Femur (tissue), 1 donor: ENCODE measurements at regions not wholly inside any gene's neighbourhood (a gene's known extent, or its start where the extent isn't known, plus 50 kb on each side); places are given as distances from the start of the nearest gene placed in this dataset.

Experiments
- DNase-seq: peaks from one replicate; pipeline ENCODE4 v3.0.0-alpha.2; 2017

DNA sequence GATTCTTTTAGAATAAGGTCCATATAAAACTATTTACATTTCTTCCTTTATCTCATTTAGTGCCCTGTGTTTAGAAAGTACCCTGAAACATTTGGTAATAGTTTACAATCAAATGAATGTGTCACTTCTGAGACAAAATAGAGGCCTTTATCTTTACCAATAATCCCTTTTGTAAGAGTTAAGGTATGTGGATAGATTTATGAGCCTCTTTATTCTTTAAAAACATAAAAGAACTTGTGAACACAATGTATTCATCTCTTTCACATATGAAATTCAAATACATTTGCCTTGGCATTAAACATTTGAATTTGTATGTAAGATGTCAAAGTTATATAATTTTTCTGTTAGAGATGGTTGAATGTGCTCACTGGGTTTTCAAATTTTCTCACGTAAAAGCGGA, 180.5 kb upstream of the CWC22 start:
- no peak for DNase-seq

DNA sequence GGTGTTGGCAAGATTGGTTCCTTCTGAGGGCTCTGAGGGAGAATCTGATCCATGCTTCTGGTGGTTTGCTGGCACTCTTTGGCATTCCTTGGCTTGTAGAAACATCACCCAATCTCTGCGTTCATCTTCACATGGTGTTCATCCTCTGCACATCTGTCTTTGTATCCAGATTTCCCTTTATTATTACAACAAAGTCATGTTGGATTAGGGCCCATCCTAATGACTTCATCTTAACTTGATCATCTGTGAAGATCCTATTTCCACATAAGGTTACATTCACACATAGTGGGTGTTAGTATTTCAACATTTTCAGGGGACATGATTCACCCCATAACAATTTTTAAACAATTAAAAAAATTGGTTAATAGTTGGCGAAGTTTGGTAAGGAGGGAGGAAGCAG, 177.4 kb upstream of the CWC22 start:
- DNase-seq, result no peak

DNA sequence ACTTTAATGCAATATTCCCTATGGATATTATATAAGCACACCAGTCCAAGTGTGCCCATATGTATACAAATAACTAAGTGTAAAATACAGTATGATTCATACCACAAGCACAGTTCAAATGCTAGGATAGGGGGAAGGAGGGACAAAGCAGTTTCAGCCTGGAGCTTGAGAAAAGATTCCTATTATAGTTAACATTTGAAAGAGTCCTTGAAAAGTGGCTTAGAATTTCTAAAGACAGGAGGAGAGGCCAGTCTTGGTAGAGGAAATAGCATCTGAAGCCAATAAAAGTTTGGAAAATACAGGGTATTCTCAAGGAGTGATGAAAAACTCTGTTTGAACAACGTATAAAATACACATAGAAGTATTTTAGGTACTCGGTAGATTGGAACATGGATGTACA, 173.4 kb upstream of the CWC22 start:
- no peak for DNase-seq

DNA sequence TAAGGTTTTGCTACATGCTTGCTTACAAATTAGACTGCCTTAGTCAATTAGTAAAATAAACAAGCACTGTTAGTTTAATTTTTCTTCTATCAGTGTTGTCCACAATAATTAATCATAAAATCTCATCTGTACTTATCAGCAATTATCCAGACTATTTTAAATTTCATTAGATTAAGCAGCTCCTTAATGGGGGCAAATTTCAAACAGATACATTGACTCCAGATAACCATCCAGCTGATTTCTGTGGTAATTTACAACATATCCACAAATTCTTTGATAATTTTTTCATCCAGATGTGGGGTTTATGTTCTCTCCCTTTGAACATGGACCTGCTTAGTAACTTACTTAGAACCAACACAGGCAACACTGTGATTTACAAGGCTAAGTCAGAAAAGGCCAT, 170.4 kb upstream of the CWC22 start:
- no peak for DNase-seq

DNA sequence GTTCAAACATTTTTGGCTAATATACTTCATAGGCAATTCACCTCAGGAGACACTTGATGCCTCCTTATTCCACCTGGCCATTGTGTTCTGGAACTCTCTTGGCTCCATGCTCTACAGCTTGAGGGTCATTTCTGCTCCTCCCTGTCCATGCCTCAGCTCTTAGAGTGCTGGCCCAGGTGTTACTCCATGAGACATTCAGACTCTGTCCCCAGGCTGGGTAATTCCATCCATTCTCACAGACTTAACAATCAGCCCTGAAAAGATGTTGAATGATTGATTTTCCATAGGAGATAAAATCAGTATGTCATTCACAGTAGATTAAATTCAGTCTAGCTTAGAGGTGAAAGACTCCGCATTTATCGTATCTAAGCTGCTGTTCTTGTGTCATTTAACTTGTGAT, 168.6 kb upstream of the CWC22 start:
- no peak for DNase-seq

DNA sequence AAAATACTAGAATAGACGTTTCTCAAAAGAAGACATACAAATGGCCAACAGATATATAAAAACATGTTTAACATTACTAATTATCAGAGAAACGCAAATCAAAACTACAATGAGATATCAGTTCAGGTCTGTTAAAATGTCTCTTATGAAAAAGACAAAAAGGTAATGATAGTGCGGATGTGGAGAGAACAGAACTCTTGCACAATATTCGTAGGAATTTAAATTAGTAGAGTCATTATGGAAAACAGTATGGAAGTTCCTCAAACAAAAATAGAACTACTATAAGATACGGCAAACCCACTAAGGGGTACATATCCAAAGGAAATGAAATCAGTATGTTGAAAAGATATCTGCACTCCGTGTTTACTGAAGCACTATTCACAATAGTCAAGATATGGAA, 167.5 kb upstream of the CWC22 start:
- DNase-seq, result no peak

DNA sequence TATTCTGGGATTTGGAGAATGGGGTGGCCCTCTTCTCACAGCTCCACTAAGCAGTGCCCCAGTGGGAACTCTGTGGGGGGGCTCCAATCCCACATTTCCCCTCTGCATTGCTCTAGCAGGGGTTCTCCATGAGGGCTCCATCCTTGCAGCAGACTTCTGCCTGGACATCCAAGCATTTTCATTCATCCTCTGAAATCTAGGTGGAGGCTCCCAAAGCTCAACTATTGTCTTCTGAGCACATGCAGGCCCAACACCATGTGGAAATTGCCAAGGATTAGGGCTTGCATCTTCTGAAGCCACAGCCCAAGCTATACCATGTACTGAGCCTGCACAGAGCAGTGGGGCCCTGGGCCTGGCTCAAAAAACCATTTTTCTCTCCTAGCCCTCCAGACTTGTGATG, 162.4 kb upstream of the CWC22 start:
- DNase-seq, result no peak

DNA sequence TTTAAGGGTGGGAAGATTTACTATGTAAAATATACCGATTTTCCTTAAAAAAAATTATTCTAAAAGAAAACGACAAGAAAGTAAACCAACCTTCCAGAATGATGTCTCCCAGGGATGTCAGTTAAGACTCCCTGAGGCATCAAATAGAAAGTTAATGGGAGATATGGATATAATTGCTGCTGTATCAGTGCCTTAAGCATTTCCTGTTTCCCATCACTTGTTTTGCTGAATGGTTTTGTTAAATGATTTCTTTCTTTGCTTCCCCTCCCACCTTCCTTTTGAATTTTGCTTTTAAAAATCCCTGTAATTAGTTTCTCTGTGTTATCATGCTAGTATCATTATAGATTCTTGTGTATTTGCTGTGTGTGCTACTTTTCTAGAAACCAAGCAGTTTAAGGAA, 154.3 kb upstream of the CWC22 start:
- DNase-seq, result no peak

DNA sequence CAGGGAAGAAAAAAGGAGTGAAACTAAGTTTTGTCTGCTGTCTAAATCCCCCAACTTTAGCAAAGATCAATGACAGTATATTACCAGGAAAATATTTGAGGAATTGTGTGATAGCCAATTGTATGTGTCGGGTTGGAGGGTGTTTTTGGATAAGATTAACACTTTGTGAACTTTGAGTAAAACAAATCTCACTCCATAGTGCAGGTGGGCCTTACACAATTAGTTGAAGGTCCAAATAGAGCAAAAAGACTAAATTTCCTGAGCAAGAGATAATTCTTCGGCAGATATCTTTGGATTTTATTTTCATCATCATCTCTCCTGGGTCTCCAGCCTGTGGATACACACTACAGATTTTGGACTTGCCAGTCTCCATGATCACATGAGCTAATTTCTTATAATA, 152.8 kb upstream of the CWC22 start:
- no peak for DNase-seq

DNA sequence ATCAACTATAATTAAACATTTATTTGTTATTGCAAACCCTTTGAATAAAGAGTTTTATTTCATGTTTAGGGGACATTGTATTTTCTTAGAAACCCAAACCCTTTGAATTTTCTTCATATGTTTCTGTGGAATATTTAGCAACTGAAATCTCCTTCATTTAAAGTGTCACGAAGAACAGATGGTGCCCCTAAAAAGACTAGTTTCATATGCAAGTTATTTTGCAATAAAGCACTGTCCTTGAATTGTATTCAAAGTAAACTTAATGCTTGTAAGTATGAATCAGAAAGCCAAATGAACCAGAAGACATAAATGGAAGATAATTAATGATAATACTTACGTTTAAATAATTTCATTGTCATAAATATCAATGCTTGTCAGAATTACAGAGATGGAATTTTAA, 151.9 kb upstream of the CWC22 start:
- DNase-seq, result no peak

DNA sequence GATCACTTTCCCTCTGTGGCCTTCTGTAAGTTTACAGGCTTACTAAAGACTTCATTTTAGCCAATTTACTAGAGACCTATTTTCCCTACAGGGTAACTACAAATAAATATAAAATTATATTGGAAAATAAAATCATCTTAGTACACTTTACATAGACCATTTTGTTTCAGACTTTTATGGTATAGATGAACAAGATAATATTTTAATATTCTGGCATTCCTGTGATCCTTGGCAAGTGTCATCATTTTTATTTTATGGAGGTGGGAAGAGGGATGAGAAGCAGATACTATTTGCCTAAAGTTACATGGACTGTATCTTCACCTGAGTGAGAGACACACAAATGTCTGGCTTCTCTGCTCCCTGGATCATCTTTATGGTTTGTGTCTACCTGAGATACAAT, 149.6 kb upstream of the CWC22 start:
- no peak for DNase-seq

DNA sequence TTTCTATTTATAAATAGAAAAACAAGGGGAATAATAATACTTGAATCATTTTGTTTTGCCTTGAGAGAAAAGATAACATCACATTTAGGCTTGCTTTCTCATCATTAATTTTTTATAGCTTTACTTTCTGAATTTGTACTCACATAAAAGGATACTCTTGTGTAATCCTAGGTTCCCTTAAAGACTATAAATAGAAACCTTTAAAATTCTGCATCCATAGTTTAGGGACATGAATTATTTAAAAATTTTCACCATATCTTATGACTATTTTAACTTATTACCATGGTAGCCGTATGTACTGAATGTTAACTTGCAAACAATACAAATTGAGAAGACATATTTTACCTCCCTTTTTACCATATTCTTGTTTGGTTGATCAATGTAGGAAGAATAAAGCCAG, 143.5 kb upstream of the CWC22 start:
- DNase-seq, result no peak

DNA sequence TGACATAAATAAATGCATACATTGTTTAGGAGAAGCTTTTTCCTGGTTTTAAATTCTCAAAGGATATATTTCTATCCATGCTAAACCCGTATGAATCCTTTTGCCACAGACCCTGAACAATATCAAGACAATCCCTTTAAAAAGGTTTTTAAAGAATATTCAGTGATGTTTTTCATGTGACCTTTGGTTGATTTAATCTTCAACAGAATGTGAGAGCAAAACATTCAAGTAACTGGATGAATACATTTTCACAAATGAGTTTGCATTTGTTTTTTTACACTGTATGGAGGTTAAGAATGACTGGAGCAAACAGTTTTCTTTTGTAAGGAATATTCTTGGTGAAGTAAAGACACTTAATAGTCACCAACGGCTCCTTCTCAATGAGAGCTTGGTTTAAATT, 139.4 kb upstream of the CWC22 start:
- DNase-seq, result no peak

DNA sequence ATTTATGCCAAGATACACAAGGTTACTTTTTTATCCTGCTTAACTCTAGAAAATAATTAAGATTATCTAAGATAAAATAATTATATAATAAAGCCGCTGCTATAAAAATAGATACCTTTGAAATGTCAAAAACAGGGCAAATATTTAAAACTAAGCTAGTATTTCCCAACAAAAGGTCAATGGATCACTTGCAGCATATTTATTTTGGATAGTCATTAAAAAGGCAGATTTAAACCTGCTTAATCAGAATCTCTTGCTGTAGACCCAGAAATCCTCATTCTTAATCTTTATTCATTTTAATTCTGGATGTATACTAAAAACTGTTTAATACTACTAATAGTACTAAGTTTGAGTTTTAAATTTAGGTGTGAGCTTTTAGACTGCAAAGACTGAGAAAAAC, 139.0 kb upstream of the CWC22 start:
- no peak for DNase-seq

DNA sequence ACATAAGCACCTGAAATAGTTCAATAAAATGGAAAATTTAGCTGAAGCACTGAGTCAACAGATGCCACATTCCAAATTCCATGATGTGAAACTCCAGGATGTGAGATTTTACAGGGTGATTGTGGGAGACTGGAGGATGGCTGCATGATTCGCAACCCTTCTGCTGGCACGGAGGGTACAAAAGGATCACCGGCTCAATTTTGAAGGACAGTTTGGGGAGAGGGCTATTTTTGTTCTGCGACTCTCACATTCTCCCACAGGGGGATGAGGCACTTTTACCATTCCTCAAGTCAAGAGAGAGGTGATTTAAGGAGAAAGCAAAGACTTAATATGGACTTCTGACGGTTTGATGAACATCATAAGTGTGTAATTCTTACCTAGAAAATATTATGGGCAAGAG, 138.1 kb upstream of the CWC22 start:
- DNase-seq, result no peak

DNA sequence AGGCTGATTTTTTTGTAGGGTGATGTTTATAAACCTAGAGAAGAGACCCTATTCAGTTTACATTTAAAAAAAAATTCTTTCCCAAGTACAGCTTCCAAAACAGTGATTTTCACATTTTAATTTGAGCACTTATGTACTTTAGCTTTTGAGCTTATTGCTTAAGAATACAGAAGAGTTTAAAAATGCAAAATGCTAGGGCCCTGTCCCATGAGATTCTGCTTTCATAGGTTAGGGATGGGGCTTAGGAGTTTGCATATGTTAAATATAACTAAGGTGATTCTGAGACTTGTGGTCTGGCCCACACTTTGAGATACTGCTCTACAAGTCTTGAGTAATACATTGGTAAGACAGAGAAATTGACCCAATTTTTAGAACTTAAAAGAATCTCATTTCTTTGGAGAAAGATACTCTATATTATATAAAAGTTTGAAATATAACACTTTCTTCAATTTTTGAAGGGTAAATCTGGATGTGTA, 137.3 kb upstream of the CWC22 start:
- DNase-seq, result no peak

DNA sequence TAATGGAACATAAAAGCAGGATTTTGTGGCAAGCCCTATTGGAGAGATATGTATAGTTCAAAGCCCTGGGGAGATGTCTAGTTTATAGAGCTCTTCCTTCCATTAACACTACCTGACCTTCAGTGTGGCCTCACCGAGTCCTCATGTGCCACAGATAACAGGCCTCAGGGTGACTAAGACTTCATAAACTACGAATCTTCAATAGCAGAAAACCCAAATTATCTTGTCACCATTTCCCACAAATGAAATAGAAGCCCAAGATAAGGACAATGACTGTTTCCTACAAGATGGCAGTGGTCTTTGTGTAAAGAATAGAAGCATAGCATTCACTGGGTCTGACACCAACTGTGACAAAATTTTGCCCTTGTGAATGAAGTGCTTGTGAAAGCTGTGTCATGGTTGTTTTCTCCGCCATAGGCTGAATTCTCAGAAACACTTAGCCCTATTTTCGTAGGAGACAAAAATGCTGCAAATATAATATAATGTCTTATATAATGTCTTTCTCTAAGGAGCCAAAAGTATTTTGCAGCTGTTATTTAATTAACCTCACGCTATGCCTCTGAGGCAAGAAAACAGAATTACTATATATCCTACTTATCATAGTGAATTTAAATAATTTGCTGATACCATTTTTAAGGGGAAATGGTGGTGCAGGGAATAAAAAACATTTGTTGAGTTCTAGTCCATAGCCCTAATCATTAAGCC, 136.7 kb upstream of the CWC22 start:
- no peak for DNase-seq

DNA sequence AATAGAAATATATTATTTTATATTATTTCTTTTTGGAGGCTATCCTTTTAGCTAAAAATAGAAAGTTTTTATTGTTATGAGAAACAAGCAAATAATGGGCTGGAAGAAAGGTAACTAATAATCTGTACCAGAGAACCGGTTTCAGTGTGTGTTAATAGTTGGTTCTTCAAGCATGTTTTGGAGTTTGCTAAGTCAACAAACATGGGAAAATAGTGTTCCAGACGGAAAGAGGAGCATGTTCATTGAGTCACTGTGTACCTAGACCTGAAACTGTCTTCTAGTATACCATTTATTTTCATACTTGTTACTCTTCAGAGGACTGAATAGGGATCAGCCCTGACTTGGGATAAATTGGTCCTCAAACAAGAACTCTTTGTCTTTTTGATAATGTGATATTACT, 134.5 kb upstream of the CWC22 start:
- DNase-seq, result no peak

DNA sequence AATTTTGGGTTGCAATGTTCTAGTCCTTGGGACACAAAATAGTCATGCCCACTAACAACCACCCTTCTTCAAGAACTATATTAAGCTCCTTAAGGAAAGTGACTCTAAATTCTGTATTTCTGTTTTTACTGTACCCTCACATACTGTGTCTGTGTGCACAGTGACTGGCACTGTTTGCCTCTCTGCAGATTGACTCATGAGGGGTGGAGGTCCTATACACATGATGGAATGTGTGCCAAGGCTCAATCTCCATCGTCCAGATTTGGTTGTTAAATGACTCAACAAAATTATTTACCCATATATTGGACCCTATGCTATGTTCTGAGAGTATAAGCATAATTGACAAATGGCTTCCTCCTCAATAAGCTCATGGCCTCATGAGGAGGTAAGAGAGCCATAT, 126.6 kb upstream of the CWC22 start:
- no peak for DNase-seq

DNA sequence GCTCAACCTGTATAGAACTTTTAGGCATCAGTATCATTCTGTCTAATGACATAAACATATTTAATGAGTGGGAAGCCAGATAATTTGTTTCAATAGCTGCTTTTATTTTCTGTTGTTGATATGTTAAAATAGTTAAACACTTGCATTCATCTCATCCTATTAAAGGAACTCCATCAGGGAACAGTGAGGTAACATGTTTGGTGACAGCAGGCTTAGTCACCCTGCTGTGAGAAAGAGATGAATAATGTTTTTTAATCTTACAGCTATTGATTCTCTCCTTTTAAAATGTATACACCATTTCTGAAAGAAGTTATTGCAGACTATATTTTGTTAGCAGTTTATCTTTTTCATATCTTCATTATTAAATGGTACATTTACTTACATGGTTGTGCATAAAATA, 123.3 kb upstream of the CWC22 start:
- no peak for DNase-seq

DNA sequence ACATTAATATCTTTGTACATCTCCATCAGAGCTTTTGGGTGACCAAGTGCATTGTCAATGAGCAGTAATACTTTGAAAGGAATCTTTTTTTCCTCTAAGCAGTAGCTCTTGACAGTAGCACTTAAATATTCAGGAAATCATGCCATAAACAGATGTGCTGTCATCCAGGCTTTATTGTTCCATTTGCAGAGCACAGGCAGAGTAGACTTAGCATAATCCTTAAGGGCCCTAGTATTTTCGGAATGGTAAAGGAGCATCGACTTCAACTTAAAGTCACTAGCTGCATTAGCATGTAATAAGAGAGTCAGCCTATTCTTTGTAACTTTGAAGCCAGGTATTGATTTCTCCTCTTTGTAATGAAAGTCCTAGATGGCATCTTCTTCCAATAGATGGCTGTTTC, 121.8 kb upstream of the CWC22 start:
- no peak for DNase-seq

DNA sequence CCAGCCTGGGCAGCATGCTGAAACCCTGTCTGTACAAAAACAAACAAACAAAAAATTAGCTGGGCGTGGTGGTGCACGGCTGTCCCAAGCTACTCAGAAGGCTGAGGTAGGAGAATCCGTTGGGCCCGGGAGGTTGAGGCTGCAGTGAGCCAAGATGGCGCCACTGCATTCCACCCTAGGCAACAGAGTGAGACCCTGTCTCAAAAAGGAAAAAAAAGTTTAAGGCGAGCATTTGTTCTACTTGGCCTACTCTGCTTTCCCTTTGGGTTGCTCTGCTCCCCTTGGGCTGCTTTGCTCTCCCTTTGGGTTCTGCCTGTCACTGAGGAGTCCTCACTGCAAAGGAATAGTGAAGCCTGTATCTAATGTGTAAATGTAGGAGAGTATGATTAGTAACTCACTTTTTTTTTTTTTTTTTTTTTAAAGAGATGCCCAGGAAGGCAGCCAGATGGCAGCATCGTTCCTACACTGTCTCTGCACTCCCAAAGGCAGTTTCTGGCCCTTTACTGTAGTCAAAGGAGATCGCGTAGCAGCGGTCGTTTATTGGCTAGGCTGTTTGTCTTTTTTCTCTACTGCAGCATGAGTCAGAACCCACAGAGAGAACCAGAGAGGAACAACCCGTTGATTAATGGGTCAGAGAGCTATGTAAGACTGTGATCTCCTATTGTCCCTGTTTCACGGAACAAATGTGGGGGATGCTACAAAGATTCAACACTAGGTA, 118.3 kb upstream of the CWC22 start:
- peak; percentile 82 for DNase-seq

DNA sequence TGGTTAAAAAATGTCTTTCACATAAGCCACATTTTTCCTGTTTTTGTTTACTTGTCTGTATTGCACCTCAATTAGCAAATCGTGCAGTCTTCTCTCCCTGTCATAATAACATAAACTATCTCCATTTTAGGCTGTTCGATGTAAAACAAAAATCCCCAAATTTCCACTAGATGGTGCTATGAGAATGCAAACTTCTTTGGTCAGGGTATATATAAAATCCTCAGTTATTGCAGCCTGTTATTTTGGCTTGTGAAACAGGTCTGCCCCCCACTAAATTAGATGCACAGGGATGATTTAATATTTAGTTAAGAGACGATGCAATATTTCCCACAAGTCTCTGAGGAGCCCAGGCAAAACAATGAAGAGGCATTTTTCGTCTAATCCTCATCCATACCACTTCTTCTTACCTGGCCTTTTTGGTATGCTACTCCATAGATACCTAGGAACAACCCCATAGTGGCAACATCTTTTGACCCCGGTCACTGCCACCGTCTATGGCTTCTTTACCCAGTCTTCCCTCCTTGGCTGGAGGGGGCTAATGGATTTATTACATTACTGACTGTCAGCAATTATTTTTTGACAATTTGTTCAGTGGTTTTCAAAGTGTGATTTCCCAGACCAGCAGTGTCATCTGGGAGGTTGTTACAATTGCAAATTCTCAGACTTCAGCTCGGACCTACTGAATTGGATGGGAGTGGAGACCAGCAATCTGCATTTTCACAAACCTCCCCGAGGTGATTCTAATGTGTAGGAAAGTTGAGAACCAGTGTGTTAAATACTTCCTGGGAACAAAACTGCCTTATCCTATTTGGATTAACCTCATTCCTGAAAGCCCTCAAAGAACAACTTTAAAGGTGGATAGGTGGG, 117.4 kb upstream of the CWC22 start:
- DNase-seq, result no peak

DNA sequence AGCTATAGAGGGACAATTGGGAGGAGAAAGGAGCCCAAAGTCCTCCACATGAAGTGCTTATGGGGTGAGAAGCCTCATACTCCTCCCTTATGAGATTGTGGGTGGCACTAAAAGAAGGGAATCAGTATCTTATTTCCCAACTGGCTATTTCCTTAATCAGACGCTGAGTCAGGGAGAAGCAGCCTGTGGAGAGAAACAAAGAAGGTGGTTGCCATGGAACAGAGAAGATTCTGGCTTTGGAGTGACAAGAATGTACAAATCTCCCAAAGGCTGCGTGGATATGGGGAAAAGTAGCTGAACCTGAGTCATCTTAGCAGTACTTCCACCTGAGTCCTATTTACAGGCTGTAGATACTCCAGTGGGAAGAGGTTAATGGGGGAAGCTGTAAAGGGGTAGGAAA, 115.8 kb upstream of the CWC22 start:
- DNase-seq, result no peak
